SU-DHL-6 (cell line): ENCODE measurements at regions not wholly inside any gene's neighbourhood (a gene's known extent, or its start where the extent isn't known, plus 50 kb on each side); places are given as distances from the start of the nearest gene placed in this dataset.

Experiments used
- H2AFZ ChIP-seq: fragments of 200-600 bp; sonication (generic); 2 replicates; pipeline ENCODE4 v1.6.1; 2014; ENCODE audit warnings: low read depth, mild to moderate bottlenecking, moderate library complexity, mixed read lengths, antibody characterized with exemption, low read length; ENCODE audit not compliant: severe bottlenecking
- H3F3A ChIP-seq: fragments of 200-600 bp; shearing (Covaris generic); 2 replicates; pipeline ENCODE4 v1.6.0; 2016; ENCODE audit warnings: antibody characterized with exemption, mild to moderate bottlenecking; ENCODE audit not compliant: insufficient read depth
- H3K27ac ChIP-seq: fragments of 200-600 bp; sonication (generic); 2 replicates; pipeline ENCODE4 v1.5.1; 2016; ENCODE audit warnings: low read depth, mild to moderate bottlenecking, low read length, moderate library complexity, mixed read lengths
- H3K27me3 ChIP-seq: fragments of 200-600 bp; sonication (generic), shearing (Covaris generic); 2 replicates; pipeline ENCODE4 v1.6.0; 2014; ENCODE audit warnings: mild to moderate bottlenecking, low read length
- H3K36me3 ChIP-seq: fragments of 200-600 bp; sonication (generic); 2 replicates; pipeline ENCODE4 v1.6.1; 2014; ENCODE audit warnings: mild to moderate bottlenecking, low read length, mixed read lengths
- H3K4me2 ChIP-seq: fragments of 300-600, 200-600 bp; shearing (Covaris generic), sonication (generic); 2 replicates; pipeline ENCODE4 v1.6.0; 2014; ENCODE audit warnings: low read length, low read depth, mild to moderate bottlenecking; ENCODE audit not compliant: poor library complexity, severe bottlenecking
- H3K4me3 ChIP-seq: fragments of 200-600 bp; sonication (generic); 2 replicates; pipeline ENCODE4 v1.5.1; 2014; ENCODE audit warnings: antibody characterized with exemption, low read length, mild to moderate bottlenecking, mixed read lengths; ENCODE audit not compliant: insufficient read depth, poor library complexity, severe bottlenecking
- H3K79me2 ChIP-seq: fragments of 200-600 bp; sonication (generic); 2 replicates; pipeline ENCODE4 v1.6.1; 2014; ENCODE audit warnings: mild to moderate bottlenecking, low read length, moderate library complexity; ENCODE audit not compliant: insufficient read depth
- H3K9ac ChIP-seq: fragments of 200-600 bp; sonication (generic); 2 replicates; pipeline ENCODE4 v1.7.0; 2014; ENCODE audit warnings: mild to moderate bottlenecking, low read length
- H3K9me2 ChIP-seq: fragments of 200-600 bp; sonication (generic); replicated peaks from 2 replicates; pipeline ENCODE4 v1.6.1; 2014; ENCODE audit warnings: low read length; ENCODE audit not compliant: insufficient read depth
- H3K9me3 ChIP-seq: fragments of 200-600 bp; sonication (generic); 2 replicates; pipeline ENCODE4 v1.6.1; 2014; ENCODE audit warnings: low read length, mixed read lengths; ENCODE audit not compliant: insufficient read depth
- H4K20me1 ChIP-seq: fragments of 200-600 bp; sonication (generic); 2 replicates; pipeline ENCODE4 v1.6.1; 2014; ENCODE audit warnings: low read depth, mild to moderate bottlenecking, antibody characterized with exemption, low read length, moderate library complexity, mixed read lengths
- CTCF ChIP-seq: fragments of 200-600 bp; sonication (generic); IDR thresholded peaks from one replicate; pipeline ENCODE4 v1.5.1; 2017; ENCODE audit warnings: antibody characterized with exemption, mild to moderate bottlenecking, low read length, moderate library complexity; ENCODE audit not compliant: insufficient read depth, poor library complexity, severe bottlenecking
- EZH2phosphoT487 ChIP-seq: fragments of 200-600 bp; sonication (generic), shearing (Covaris generic); conservative IDR thresholded peaks from 2 replicates; pipeline ENCODE4 v1.6.1; 2018; ENCODE audit warnings: mild to moderate bottlenecking, antibody characterized with exemption, low read length, moderate library complexity, mixed read lengths

GRCh38 chr4:127151941-127152340, 480.8 kb upstream of the INTU start:
- no peaks in the 10 kb centered on the region for H3K79me2 ChIP-seq
- H3K9me3 ChIP-seq: no peaks in the 10 kb centered on the region
- TF ChIP-seq CTCF (no peak), EZH2phosphoT487 (no peak)
- no peaks in the 10 kb centered on the region for H3K9me2 ChIP-seq
- no peak overlapping the region for H2AFZ ChIP-seq
- no peak overlapping the region for H3K27ac ChIP-seq
- H3K27me3 ChIP-seq: no peaks in the 10 kb centered on the region
- no peaks in the 10 kb centered on the region for H3F3A ChIP-seq
- no peaks in the 10 kb centered on the region for H4K20me1 ChIP-seq
- no peak overlapping the region for H3K4me3 ChIP-seq
- no peak overlapping the region for H3K4me2 ChIP-seq
- no peaks in the 10 kb centered on the region for H3K36me3 ChIP-seq
- no peak overlapping the region for H3K9ac ChIP-seq

GRCh38 chr4:127155116-127155515, 477.6 kb upstream of the INTU start:
- H3K79me2 ChIP-seq: no peaks in the 10 kb centered on the region
- TF ChIP-seq CTCF (no peak), EZH2phosphoT487 (no peak)
- no peaks in the 10 kb centered on the region for H3K9me2 ChIP-seq
- no peak overlapping the region for H3K4me3 ChIP-seq
- H3K36me3 ChIP-seq: no peaks in the 10 kb centered on the region
- no peaks in the 10 kb centered on the region for H3F3A ChIP-seq
- H3K9ac ChIP-seq: no peak overlapping the region
- H2AFZ ChIP-seq: no peak overlapping the region
- no peak overlapping the region for H3K27ac ChIP-seq
- no peaks in the 10 kb centered on the region for H3K27me3 ChIP-seq
- H4K20me1 ChIP-seq: no peaks in the 10 kb centered on the region
- no peaks in the 10 kb centered on the region for H3K9me3 ChIP-seq
- H3K4me2 ChIP-seq: no peak overlapping the region

GRCh38 chr4:127155555-127155954, 477.2 kb upstream of the INTU start:
- Histone ChIP-seq H3K36me3 (no peaks in the 10 kb centered on the region), H3K4me2 (no peak overlapping the region), H3K9me3 (no peaks in the 10 kb centered on the region), H3K4me3 (no peak overlapping the region), H3F3A (no peaks in the 10 kb centered on the region), H3K9me2 (no peaks in the 10 kb centered on the region), H3K9ac (no peak overlapping the region), H3K79me2 (no peaks in the 10 kb centered on the region), H2AFZ (no peak overlapping the region), H3K27ac (no peak overlapping the region), H3K27me3 (no peaks in the 10 kb centered on the region), H4K20me1 (no peaks in the 10 kb centered on the region)
- TF ChIP-seq EZH2phosphoT487 (no peak), CTCF (no peak)

GRCh38 chr4:127162741-127163140, 470.0 kb upstream of the INTU start:
- Histone ChIP-seq H3K9ac (no peak overlapping the region), H3K9me3 (no peaks in the 10 kb centered on the region), H3K9me2 (no peaks in the 10 kb centered on the region), H3K36me3 (no peaks in the 10 kb centered on the region), H3K27ac (no peak overlapping the region), H2AFZ (no peak overlapping the region), H4K20me1 (no peaks in the 10 kb centered on the region), H3K4me3 (no peak overlapping the region), H3K4me2 (no peak overlapping the region), H3K27me3 (no peaks in the 10 kb centered on the region), H3K79me2 (no peaks in the 10 kb centered on the region), H3F3A (no peaks in the 10 kb centered on the region)
- TF ChIP-seq EZH2phosphoT487 (no peak), CTCF (no peak)
